ENCODE measurements at regions not wholly inside any gene's neighbourhood (a gene's known extent, or its start where the extent isn't known, plus 50 kb on each side); places are given as distances from the start of the nearest gene placed in this dataset.

- no peak for TF ChIP-seq CTCF (conservative IDR thresholded peaks at IDR 0.05; ENCODE audit: low read depth, low read length)
- no peak for TF ChIP-seq EZH2 (IDR thresholded peaks at IDR 0.05; ENCODE audit: borderline replicate concordance, low read depth, low read length, poor library complexity, severe bottlenecking)
Observed at GRCh38 chr10:78528749-78529204, 495.1 kb downstream of the RPS24 start.
